ENCODE measurements at regions not wholly inside any gene's neighbourhood (a gene's known extent, or its start where the extent isn't known, plus 50 kb on each side); places are given as distances from the start of the nearest gene placed in this dataset.

- DNase-seq (ENCODE audit: extremely low spot score, unreplicated experiment), result no peak
- Mint-ChIP-seq H3K36me3 (ENCODE audit: unreplicated experiment) (peaks cover 5% of the 10 kb centered on the region), H3K27me3 (ENCODE audit: unreplicated experiment) (no peaks in the 10 kb centered on the region), H3K4me1 (ENCODE audit: unreplicated experiment) (peaks cover 9% of the 10 kb centered on the region), H3K9me3 (ENCODE audit: unreplicated experiment) (peaks cover 20% of the 10 kb centered on the region), H3K27ac (ENCODE audit: unreplicated experiment) (no peak overlapping the region), H3K4me3 (ENCODE audit: unreplicated experiment) (no peak overlapping the region)
- TF ChIP-seq CTCF (IDR thresholded peaks at IDR 0.05), result no peak
Observed at GRCh38 chr3:105065895-105066839, 300.5 kb upstream of the ALCAM start.

GRCh38 chr3:105067361-105067760 is 299.3 kb upstream of the ALCAM start:
- Mint-ChIP-seq H3K4me1 (ENCODE audit: unreplicated experiment) (peaks cover 8% of the 10 kb centered on the region), H3K36me3 (ENCODE audit: unreplicated experiment) (peaks cover 5% of the 10 kb centered on the region), H3K4me3 (ENCODE audit: unreplicated experiment) (no peak overlapping the region), H3K27me3 (ENCODE audit: unreplicated experiment) (no peaks in the 10 kb centered on the region), H3K9me3 (ENCODE audit: unreplicated experiment) (peaks cover 22% of the 10 kb centered on the region), H3K27ac (ENCODE audit: unreplicated experiment) (no peak overlapping the region)
- TF ChIP-seq CTCF (IDR thresholded peaks at IDR 0.05), result no peak
- no peak for DNase-seq (ENCODE audit: extremely low spot score, unreplicated experiment)

GRCh38 chr3:105077060-105077822 is 289.5 kb upstream of the ALCAM start:
- no peak for DNase-seq (ENCODE audit: extremely low spot score, unreplicated experiment)
- no peaks in the 10 kb centered on the region for H3K27me3 Mint-ChIP-seq (ENCODE audit: unreplicated experiment)
- no peak overlapping the region for H3K4me3 Mint-ChIP-seq (ENCODE audit: unreplicated experiment)
- H3K9me3 Mint-ChIP-seq (ENCODE audit: unreplicated experiment), result peaks cover 28% of the 10 kb centered on the region
- TF ChIP-seq CTCF (IDR thresholded peaks at IDR 0.05), result no peak
- H3K27ac Mint-ChIP-seq (ENCODE audit: unreplicated experiment), result no peak overlapping the region
- H3K4me1 Mint-ChIP-seq (ENCODE audit: unreplicated experiment), result no peaks in the 10 kb centered on the region
- no peaks in the 10 kb centered on the region for H3K36me3 Mint-ChIP-seq (ENCODE audit: unreplicated experiment)

- no peak for TF ChIP-seq CTCF (IDR thresholded peaks at IDR 0.05)
- DNase-seq (ENCODE audit: extremely low spot score, unreplicated experiment), result no peak
- no peaks in the 10 kb centered on the region for H3K4me1 Mint-ChIP-seq (ENCODE audit: unreplicated experiment)
- no peak overlapping the region for H3K27ac Mint-ChIP-seq (ENCODE audit: unreplicated experiment)
- no peaks in the 10 kb centered on the region for H3K36me3 Mint-ChIP-seq (ENCODE audit: unreplicated experiment)
- H3K4me3 Mint-ChIP-seq (ENCODE audit: unreplicated experiment), result no peak overlapping the region
- no peaks in the 10 kb centered on the region for H3K27me3 Mint-ChIP-seq (ENCODE audit: unreplicated experiment)
- H3K9me3 Mint-ChIP-seq (ENCODE audit: unreplicated experiment), result peaks cover 16% of the 10 kb centered on the region
Observed at GRCh38 chr3:105083945-105084344, 282.8 kb upstream of the ALCAM start.

GRCh38 chr3:105085506-105085905 is 281.2 kb upstream of the ALCAM start:
- H3K36me3 Mint-ChIP-seq (ENCODE audit: unreplicated experiment), result no peaks in the 10 kb centered on the region
- H3K27me3 Mint-ChIP-seq (ENCODE audit: unreplicated experiment), result no peaks in the 10 kb centered on the region
- no peak for DNase-seq (ENCODE audit: extremely low spot score, unreplicated experiment)
- peaks cover 1% of the 10 kb centered on the region for H3K4me1 Mint-ChIP-seq (ENCODE audit: unreplicated experiment)
- no peak overlapping the region for H3K4me3 Mint-ChIP-seq (ENCODE audit: unreplicated experiment)
- TF ChIP-seq CTCF (IDR thresholded peaks at IDR 0.05), result no peak
- H3K9me3 Mint-ChIP-seq (ENCODE audit: unreplicated experiment), result peaks cover 16% of the 10 kb centered on the region
- no peak overlapping the region for H3K27ac Mint-ChIP-seq (ENCODE audit: unreplicated experiment)
